ENCODE measurements at regions not wholly inside any gene's neighbourhood (a gene's known extent, or its start where the extent isn't known, plus 50 kb on each side); places are given as distances from the start of the nearest gene placed in this dataset.
"Not testable (repeated sequence)": the region's sequence is repeated elsewhere in the genome, so short reads cannot be mapped to it uniquely, and the experiment has no call there.

DNA sequence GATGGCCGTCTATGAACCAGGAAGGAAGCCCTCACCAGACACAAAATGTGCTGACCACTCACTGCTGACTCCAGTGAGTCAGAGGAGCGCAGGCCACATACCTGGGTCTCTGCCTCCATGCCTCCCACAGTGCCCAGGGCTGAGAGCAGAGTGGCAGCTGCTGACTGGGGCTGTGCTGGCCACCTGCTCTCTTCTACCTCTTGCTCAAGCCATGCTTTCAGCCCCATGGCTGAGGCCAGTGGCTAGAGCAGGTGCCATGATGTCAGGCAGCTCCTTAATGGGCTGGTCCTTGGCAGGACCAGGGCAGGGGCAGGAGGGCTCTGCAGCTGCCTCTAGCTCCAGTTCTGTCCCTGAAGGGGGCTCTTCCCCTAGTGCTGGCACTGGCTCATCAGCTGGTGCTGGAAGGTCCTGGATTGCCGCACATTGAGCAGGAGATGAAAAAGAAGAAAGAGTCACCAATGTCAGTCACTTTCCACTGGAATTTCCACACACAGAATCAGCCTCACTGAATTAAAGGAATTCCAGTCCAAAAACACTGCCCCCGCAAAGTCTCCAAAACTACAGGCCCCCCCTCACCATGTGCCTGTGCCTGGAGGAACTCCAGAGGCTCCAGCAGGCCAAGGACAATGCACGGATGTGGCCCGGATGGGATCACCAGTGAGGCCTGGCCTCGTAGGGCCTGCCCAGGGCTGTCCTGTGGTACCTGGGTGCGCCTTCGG, 86.4 kb downstream of the GGTLC2 start:
- no peak for DNase-seq (ENCODE audit: low spot score)
- no peak overlapping the region for H3K4me2 ChIP-seq
- no peak overlapping the region for H3K4me3 ChIP-seq
- 93% methylated on average over 9 of the region's 9 CpGs for WGBS (ENCODE audit: low lambda C conversion rate, missing lambda C conversion rate)
- H3K27ac ChIP-seq: no peak overlapping the region
- no peaks in the 10 kb centered on the region for H3K9me2 ChIP-seq (replicated peaks; ENCODE audit: insufficient read depth)
- no peaks in the 10 kb centered on the region for H3K4me1 ChIP-seq (ENCODE audit: insufficient read depth)
- H2AFZ ChIP-seq: no peak overlapping the region
- no peaks in the 10 kb centered on the region for H3K9me3 ChIP-seq (ENCODE audit: low read depth)
- peaks cover 13% of the 10 kb centered on the region for H3K27me3 ChIP-seq
- no peaks in the 10 kb centered on the region for H4K20me1 ChIP-seq (ENCODE audit: insufficient read depth, poor library complexity, severe bottlenecking)
- TF ChIP-seq EZH2 (IDR thresholded peaks at IDR 0.05; ENCODE audit: borderline replicate concordance) (no peak), EZH2phosphoT487 (IDR thresholded peaks at IDR 0.05; ENCODE audit: low read depth, severe bottlenecking, unreplicated experiment) (no peak)
- TF ChIP-seq, protein P1, sequence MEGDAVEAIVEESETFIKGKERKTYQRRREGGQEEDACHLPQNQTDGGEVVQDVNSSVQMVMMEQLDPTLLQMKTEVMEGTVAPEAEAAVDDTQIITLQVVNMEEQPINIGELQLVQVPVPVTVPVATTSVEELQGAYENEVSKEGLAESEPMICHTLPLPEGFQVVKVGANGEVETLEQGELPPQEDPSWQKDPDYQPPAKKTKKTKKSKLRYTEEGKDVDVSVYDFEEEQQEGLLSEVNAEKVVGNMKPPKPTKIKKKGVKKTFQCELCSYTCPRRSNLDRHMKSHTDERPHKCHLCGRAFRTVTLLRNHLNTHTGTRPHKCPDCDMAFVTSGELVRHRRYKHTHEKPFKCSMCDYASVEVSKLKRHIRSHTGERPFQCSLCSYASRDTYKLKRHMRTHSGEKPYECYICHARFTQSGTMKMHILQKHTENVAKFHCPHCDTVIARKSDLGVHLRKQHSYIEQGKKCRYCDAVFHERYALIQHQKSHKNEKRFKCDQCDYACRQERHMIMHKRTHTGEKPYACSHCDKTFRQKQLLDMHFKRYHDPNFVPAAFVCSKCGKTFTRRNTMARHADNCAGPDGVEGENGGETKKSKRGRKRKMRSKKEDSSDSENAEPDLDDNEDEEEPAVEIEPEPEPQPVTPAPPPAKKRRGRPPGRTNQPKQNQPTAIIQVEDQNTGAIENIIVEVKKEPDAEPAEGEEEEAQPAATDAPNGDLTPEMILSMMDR (IDR thresholded peaks at IDR 0.05; ENCODE audit: poor library complexity): no peak
- H3K36me3 ChIP-seq (replicated peaks; ENCODE audit: insufficient read depth, low read depth): no peaks in the 10 kb centered on the region
- H3K79me2 ChIP-seq: no peaks in the 10 kb centered on the region

DNA sequence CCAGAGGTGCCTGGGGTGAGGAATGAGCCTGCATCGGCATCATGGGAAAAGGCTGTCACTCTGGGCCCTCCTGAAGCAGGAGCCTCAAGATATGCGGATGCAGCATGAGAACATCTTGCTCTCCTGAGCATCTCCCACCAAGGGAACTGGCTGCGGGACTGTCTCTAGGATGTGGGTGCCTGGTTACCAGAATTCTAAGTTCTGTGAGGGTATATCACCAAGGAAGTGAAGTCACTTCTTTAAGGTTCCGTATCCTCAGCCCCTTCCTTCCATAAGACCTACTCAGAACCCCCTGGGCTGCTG, 86.9 kb downstream of the GGTLC2 start:
- Histone ChIP-seq H2AFZ (no peak overlapping the region), H3K4me1 (ENCODE audit: insufficient read depth) (no peaks in the 10 kb centered on the region), H3K9me2 (replicated peaks; ENCODE audit: insufficient read depth) (no peaks in the 10 kb centered on the region), H3K79me2 (no peaks in the 10 kb centered on the region), H4K20me1 (ENCODE audit: insufficient read depth, poor library complexity, severe bottlenecking) (no peaks in the 10 kb centered on the region), H3K4me2 (no peak overlapping the region), H3K36me3 (replicated peaks; ENCODE audit: insufficient read depth, low read depth) (no peaks in the 10 kb centered on the region), H3K4me3 (no peak overlapping the region), H3K27me3 (peaks cover 13% of the 10 kb centered on the region), H3K9me3 (ENCODE audit: low read depth) (no peaks in the 10 kb centered on the region), H3K27ac (no peak overlapping the region)
- WGBS (ENCODE audit: low lambda C conversion rate, missing lambda C conversion rate): 83% methylated on average over 4 of the region's 4 CpGs
- no peak for TF ChIP-seq EZH2 (IDR thresholded peaks at IDR 0.05; ENCODE audit: borderline replicate concordance)
- TF ChIP-seq, protein P1 (IDR thresholded peaks at IDR 0.05; ENCODE audit: poor library complexity): no peak
- no peak for TF ChIP-seq EZH2phosphoT487 (IDR thresholded peaks at IDR 0.05; ENCODE audit: low read depth, severe bottlenecking, unreplicated experiment)
- no peak for DNase-seq (ENCODE audit: low spot score)

DNA sequence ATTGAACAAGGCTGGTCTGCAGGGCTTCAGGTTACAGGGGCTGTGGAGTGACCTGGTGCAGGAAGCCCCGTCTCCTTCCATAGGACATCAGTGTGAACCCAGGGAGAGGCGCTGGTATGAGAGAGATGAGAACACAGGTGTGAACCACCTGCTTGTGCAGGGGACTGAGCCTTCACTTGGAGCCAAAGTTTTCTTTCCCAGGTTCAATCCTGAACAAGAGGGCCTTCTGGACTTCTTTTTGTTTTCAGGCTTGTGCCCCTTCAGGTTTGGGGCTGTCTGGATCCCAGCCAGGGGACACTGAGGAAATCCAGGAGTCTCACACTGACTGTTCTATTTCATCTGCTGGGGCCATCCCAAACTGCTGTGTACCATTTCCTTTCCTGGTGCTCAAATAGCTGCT, 88.6 kb downstream of the GGTLC2 start:
- peaks cover 13% of the 10 kb centered on the region for H3K27me3 ChIP-seq
- not testable (repeated sequence) for H3K36me3 ChIP-seq (replicated peaks; ENCODE audit: insufficient read depth, low read depth)

DNA sequence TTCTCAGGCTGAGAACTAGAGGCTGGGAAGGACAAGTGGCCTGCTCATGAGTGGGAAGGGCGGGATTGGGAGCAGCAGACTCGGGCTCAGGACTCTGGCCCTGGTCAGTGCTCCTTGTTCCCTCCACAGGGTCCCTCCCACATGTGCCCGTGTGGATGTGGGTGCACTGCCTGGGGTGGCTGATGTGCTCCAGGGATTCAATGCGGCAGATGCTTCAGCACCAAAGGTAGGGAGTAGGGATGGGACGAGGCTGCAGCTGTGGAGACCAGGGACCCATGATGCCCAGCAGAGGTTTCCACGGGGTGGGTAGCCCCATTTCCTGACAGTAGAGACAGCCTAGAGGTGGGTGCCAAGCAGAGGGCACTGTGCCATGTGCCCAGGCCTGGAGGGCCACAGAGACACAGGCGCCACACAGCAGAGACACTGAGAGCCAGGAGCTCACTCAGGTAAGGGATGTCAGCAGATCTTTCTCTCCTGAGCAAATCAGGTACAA, 89.5 kb downstream of the GGTLC2 start:
- Histone ChIP-seq H4K20me1 (ENCODE audit: insufficient read depth, poor library complexity, severe bottlenecking) (no peaks in the 10 kb centered on the region), H3K36me3 (replicated peaks; ENCODE audit: insufficient read depth, low read depth) (no peaks in the 10 kb centered on the region), H3K9me2 (replicated peaks; ENCODE audit: insufficient read depth) (no peaks in the 10 kb centered on the region), H3K27me3 (peaks cover 13% of the 10 kb centered on the region), H3K4me2 (no peak overlapping the region), H3K9me3 (ENCODE audit: low read depth) (no peaks in the 10 kb centered on the region), H3K4me3 (no peak overlapping the region), H3K4me1 (ENCODE audit: insufficient read depth) (no peaks in the 10 kb centered on the region), H3K79me2 (no peaks in the 10 kb centered on the region), H3K27ac (no peak overlapping the region), H2AFZ (no peak overlapping the region)
- TF ChIP-seq EZH2 (IDR thresholded peaks at IDR 0.05; ENCODE audit: borderline replicate concordance) (no peak), EZH2phosphoT487 (IDR thresholded peaks at IDR 0.05; ENCODE audit: low read depth, severe bottlenecking, unreplicated experiment) (no peak)
- TF ChIP-seq, protein P1 (IDR thresholded peaks at IDR 0.05; ENCODE audit: poor library complexity): no peak
- DNase-seq (ENCODE audit: low spot score): no peak
- WGBS (ENCODE audit: low lambda C conversion rate, missing lambda C conversion rate): 80% methylated on average over 7 of the region's 7 CpGs

More for the DNA sequence above, 88.6 kb downstream of the GGTLC2 start:
- not testable (repeated sequence) for DNase-seq (ENCODE audit: low spot score); H2AFZ ChIP-seq; H3K4me2 ChIP-seq; H3K79me2 ChIP-seq; H3K9me3 ChIP-seq (ENCODE audit: low read depth); H3K9me2 ChIP-seq (replicated peaks; ENCODE audit: insufficient read depth); H3K27ac ChIP-seq; H4K20me1 ChIP-seq (ENCODE audit: insufficient read depth, poor library complexity, severe bottlenecking); H3K4me3 ChIP-seq; H3K4me1 ChIP-seq (ENCODE audit: insufficient read depth)
- 79% methylated on average over 2 of the region's 2 CpGs for WGBS (ENCODE audit: low lambda C conversion rate, missing lambda C conversion rate)

DNA sequence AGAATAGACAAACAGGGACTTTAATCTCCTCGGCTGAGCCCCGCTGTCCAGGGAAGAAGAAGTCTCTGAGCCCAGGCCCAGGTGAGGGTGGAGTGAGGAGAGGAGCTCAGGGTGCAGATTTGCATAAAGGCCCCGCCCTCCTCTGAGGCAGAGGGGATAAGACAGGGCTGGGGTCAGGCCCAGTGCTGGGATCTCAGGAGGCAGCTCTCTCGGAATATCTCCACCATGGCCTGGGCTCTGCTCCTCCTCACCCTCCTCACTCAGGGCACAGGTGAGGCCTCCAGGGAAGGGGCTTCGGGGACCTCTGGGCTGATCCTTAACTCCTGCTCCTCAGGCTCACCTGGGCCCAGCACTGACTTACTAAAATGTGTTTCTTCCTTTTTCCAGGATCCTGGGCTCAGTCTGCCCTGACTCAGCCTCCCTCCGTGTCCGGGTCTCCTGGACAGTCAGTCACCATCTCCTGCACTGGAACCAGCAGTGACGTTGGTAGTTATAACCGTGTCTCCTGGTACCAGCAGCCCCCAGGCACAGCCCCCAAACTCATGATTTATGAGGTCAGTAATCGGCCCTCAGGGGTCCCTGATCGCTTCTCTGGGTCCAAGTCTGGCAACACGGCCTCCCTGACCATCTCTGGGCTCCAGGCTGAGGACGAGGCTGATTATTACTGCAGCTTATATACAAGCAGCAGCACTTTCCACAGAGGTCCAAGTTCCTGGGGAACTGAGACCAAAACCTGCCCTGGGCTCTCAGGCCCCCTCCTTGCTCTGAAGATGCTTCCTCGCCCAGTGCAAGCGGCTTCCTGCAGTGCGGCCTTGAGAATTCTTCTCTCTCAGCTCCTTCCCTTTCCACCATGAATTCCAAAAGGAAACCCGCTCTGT, 90.2 kb downstream of the GGTLC2 start:
- H3K79me2 ChIP-seq; H3K4me2 ChIP-seq; H3K9me3 ChIP-seq (ENCODE audit: low read depth); H3K27ac ChIP-seq; H3K4me3 ChIP-seq; H3K4me1 ChIP-seq (ENCODE audit: insufficient read depth); H2AFZ ChIP-seq; H3K36me3 ChIP-seq (replicated peaks; ENCODE audit: insufficient read depth, low read depth); DNase-seq (ENCODE audit: low spot score); H4K20me1 ChIP-seq (ENCODE audit: insufficient read depth, poor library complexity, severe bottlenecking); H3K27me3 ChIP-seq; H3K9me2 ChIP-seq (replicated peaks; ENCODE audit: insufficient read depth): not testable (repeated sequence)
- 78% methylated on average over 17 of the region's 17 CpGs for WGBS (ENCODE audit: low lambda C conversion rate, missing lambda C conversion rate)

DNA sequence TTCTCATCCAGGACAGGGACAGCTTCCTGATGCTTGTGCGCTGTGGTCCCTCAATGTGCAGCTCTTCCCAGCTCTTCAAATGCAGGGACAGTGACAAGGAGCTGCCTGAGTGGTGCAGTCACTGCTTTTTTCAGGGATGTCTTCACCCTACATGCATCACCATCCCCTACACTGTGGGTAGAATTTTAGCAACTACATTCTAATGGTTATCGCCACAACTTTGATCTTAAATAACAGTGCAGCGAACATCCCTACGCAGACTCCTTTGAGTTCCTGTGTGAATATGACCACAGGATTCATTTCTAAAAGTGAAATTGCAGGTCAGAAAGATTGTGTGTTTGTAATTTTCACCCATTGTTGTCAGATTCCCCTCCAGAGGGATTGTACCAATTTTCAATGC, 90.9 kb downstream of the GGTLC2 start:
- H3K4me3 ChIP-seq; H3K27me3 ChIP-seq; H3K4me1 ChIP-seq (ENCODE audit: insufficient read depth); H2AFZ ChIP-seq; H3K9me3 ChIP-seq (ENCODE audit: low read depth); H3K4me2 ChIP-seq; H3K36me3 ChIP-seq (replicated peaks; ENCODE audit: insufficient read depth, low read depth); H3K27ac ChIP-seq; H4K20me1 ChIP-seq (ENCODE audit: insufficient read depth, poor library complexity, severe bottlenecking); H3K79me2 ChIP-seq; DNase-seq (ENCODE audit: low spot score); H3K9me2 ChIP-seq (replicated peaks; ENCODE audit: insufficient read depth): not testable (repeated sequence)
- WGBS (ENCODE audit: low lambda C conversion rate, missing lambda C conversion rate): 96% methylated on average over 4 of the region's 4 CpGs

All from hepatocyte (in vitro differentiated cells).